ENCODE measurements at regions not wholly inside any gene's neighbourhood (a gene's known extent, or its start where the extent isn't known, plus 50 kb on each side); places are given as distances from the start of the nearest gene placed in this dataset.

- H3K9me3 ChIP-seq (ENCODE audit: control insufficient read depth, low read length, poor library complexity, severe bottlenecking), result no peaks in the 10 kb centered on the region
- H3K4me1 Mint-ChIP-seq, result no peaks in the 10 kb centered on the region
- H3K27ac Mint-ChIP-seq, result no peak overlapping the region
- no peak for ATAC-seq
- DNase-seq, result no peak
- no peaks in the 10 kb centered on the region for H3K36me3 Mint-ChIP-seq (ENCODE audit: low read depth)
- H3K27me3 Mint-ChIP-seq, result peaks cover 12% of the 10 kb centered on the region
- no peak overlapping the region for H3K4me3 Mint-ChIP-seq
Measured at GRCh38 chr11:87417951-87418350, 380.2 kb downstream of the TMEM135 start.

GRCh38 chr11:87405843-87406242 is 368.1 kb downstream of the TMEM135 start:
- no peaks in the 10 kb centered on the region for H3K36me3 Mint-ChIP-seq (ENCODE audit: low read depth)
- H3K27me3 Mint-ChIP-seq, result peaks cover 18% of the 10 kb centered on the region
- H3K4me1 Mint-ChIP-seq, result no peaks in the 10 kb centered on the region
- DNase-seq, result no peak
- ATAC-seq, result no peak
- no peak overlapping the region for H3K4me3 Mint-ChIP-seq
- no peak overlapping the region for H3K27ac Mint-ChIP-seq
- no peaks in the 10 kb centered on the region for H3K9me3 ChIP-seq (ENCODE audit: control insufficient read depth, low read length, poor library complexity, severe bottlenecking)

- Mint-ChIP-seq H3K27ac (no peak overlapping the region), H3K4me3 (no peak overlapping the region), H3K36me3 (ENCODE audit: low read depth) (no peaks in the 10 kb centered on the region), H3K4me1 (no peaks in the 10 kb centered on the region), H3K27me3 (peaks cover 15% of the 10 kb centered on the region)
- no peak for DNase-seq
- H3K9me3 ChIP-seq (ENCODE audit: control insufficient read depth, low read length, poor library complexity, severe bottlenecking), result no peaks in the 10 kb centered on the region
- no peak for ATAC-seq
Measured at GRCh38 chr11:87405356-87405755, 367.6 kb downstream of the TMEM135 start.

GRCh38 chr11:87401653-87402052 is 363.9 kb downstream of the TMEM135 start:
- no peak overlapping the region for H3K4me3 Mint-ChIP-seq
- H3K36me3 Mint-ChIP-seq (ENCODE audit: low read depth), result no peaks in the 10 kb centered on the region
- no peak overlapping the region for H3K27ac Mint-ChIP-seq
- no peaks in the 10 kb centered on the region for H3K9me3 ChIP-seq (ENCODE audit: control insufficient read depth, low read length, poor library complexity, severe bottlenecking)
- ATAC-seq, result no peak
- DNase-seq, result no peak
- no peaks in the 10 kb centered on the region for H3K4me1 Mint-ChIP-seq
- H3K27me3 Mint-ChIP-seq, result peaks cover 6% of the 10 kb centered on the region

- no peaks in the 10 kb centered on the region for H3K9me3 ChIP-seq (ENCODE audit: control insufficient read depth, low read length, poor library complexity, severe bottlenecking)
- H3K4me1 Mint-ChIP-seq, result no peaks in the 10 kb centered on the region
- H3K36me3 Mint-ChIP-seq (ENCODE audit: low read depth), result no peaks in the 10 kb centered on the region
- H3K4me3 Mint-ChIP-seq, result no peak overlapping the region
- H3K27me3 Mint-ChIP-seq, result peaks cover 6% of the 10 kb centered on the region
- ATAC-seq (no peak), DNase-seq (no peak)
- H3K27ac Mint-ChIP-seq, result no peak overlapping the region
Measured at GRCh38 chr11:87399341-87399740, 361.6 kb downstream of the TMEM135 start.

- Mint-ChIP-seq H3K4me3 (no peak overlapping the region), H3K36me3 (ENCODE audit: low read depth) (no peaks in the 10 kb centered on the region), H3K27me3 (peaks cover 6% of the 10 kb centered on the region), H3K4me1 (no peaks in the 10 kb centered on the region), H3K27ac (no peak overlapping the region)
- ATAC-seq (no peak), DNase-seq (no peak)
- H3K9me3 ChIP-seq (ENCODE audit: control insufficient read depth, low read length, poor library complexity, severe bottlenecking), result peaks cover 2% of the 10 kb centered on the region
Measured at GRCh38 chr11:87398931-87399330, 361.2 kb downstream of the TMEM135 start.

- Mint-ChIP-seq H3K4me1 (no peaks in the 10 kb centered on the region), H3K4me3 (no peak overlapping the region), H3K36me3 (ENCODE audit: low read depth) (no peaks in the 10 kb centered on the region), H3K27ac (no peak overlapping the region), H3K27me3 (peaks cover under 1% of the 10 kb centered on the region)
- DNase-seq, result no peak
- ATAC-seq, result no peak
- H3K9me3 ChIP-seq (ENCODE audit: control insufficient read depth, low read length, poor library complexity, severe bottlenecking), result peaks cover 3% of the 10 kb centered on the region
Measured at GRCh38 chr11:87397011-87397865, 359.5 kb downstream of the TMEM135 start.

GRCh38 chr11:87394924-87395323 is 357.2 kb downstream of the TMEM135 start:
- Mint-ChIP-seq H3K27ac (no peak overlapping the region), H3K4me1 (no peaks in the 10 kb centered on the region), H3K4me3 (no peak overlapping the region), H3K36me3 (ENCODE audit: low read depth) (no peaks in the 10 kb centered on the region), H3K27me3 (no peaks in the 10 kb centered on the region)
- peaks cover 3% of the 10 kb centered on the region for H3K9me3 ChIP-seq (ENCODE audit: control insufficient read depth, low read length, poor library complexity, severe bottlenecking)
- ATAC-seq, result no peak
- no peak for DNase-seq

- no peaks in the 10 kb centered on the region for H3K4me1 Mint-ChIP-seq
- DNase-seq (no peak), ATAC-seq (no peak)
- H3K9me3 ChIP-seq (ENCODE audit: control insufficient read depth, low read length, poor library complexity, severe bottlenecking), result peaks cover 3% of the 10 kb centered on the region
- no peaks in the 10 kb centered on the region for H3K27me3 Mint-ChIP-seq
- no peak overlapping the region for H3K27ac Mint-ChIP-seq
- H3K4me3 Mint-ChIP-seq, result no peak overlapping the region
- no peaks in the 10 kb centered on the region for H3K36me3 Mint-ChIP-seq (ENCODE audit: low read depth)
Measured at GRCh38 chr11:87392665-87393064, 354.9 kb downstream of the TMEM135 start.

GRCh38 chr11:87391496-87391895 is 353.8 kb downstream of the TMEM135 start:
- H3K27ac Mint-ChIP-seq, result no peak overlapping the region
- no peak for ATAC-seq
- no peaks in the 10 kb centered on the region for H3K4me1 Mint-ChIP-seq
- H3K36me3 Mint-ChIP-seq (ENCODE audit: low read depth), result no peaks in the 10 kb centered on the region
- H3K27me3 Mint-ChIP-seq, result no peaks in the 10 kb centered on the region
- H3K4me3 Mint-ChIP-seq, result no peak overlapping the region
- H3K9me3 ChIP-seq (ENCODE audit: control insufficient read depth, low read length, poor library complexity, severe bottlenecking), result peaks cover 3% of the 10 kb centered on the region
- DNase-seq, result no peak

- H3K27me3 Mint-ChIP-seq, result peaks cover 12% of the 10 kb centered on the region
- no peak overlapping the region for H3K27ac Mint-ChIP-seq
- H3K36me3 Mint-ChIP-seq (ENCODE audit: low read depth), result peaks cover 2% of the 10 kb centered on the region
- H3K4me1 Mint-ChIP-seq, result no peaks in the 10 kb centered on the region
- ATAC-seq (no peak), DNase-seq (no peak)
- no peaks in the 10 kb centered on the region for H3K9me3 ChIP-seq (ENCODE audit: control insufficient read depth, low read length, poor library complexity, severe bottlenecking)
- no peak overlapping the region for H3K4me3 Mint-ChIP-seq
Measured at GRCh38 chr11:87384078-87384729, 346.5 kb downstream of the TMEM135 start.

- Mint-ChIP-seq H3K4me1 (no peaks in the 10 kb centered on the region), H3K4me3 (no peak overlapping the region), H3K27ac (no peak overlapping the region), H3K27me3 (peaks cover 52% of the 10 kb centered on the region), H3K36me3 (ENCODE audit: low read depth) (peaks cover 6% of the 10 kb centered on the region)
- no peaks in the 10 kb centered on the region for H3K9me3 ChIP-seq (ENCODE audit: control insufficient read depth, low read length, poor library complexity, severe bottlenecking)
- DNase-seq, result no peak
- no peak for ATAC-seq
Measured at GRCh38 chr11:87374038-87374807, 336.5 kb downstream of the TMEM135 start.

Data from T-helper 17 cell (primary cell).